ENCODE measurements at regions not wholly inside any gene's neighbourhood (a gene's known extent, or its start where the extent isn't known, plus 50 kb on each side); places are given as distances from the start of the nearest gene placed in this dataset.
"Not testable (repeated sequence)": the region's sequence is repeated elsewhere in the genome, so short reads cannot be mapped to it uniquely, and the experiment has no call there.

GRCh38 chr11:116344601-116345000 is 428.2 kb downstream of the BUD13 start:
- Mint-ChIP-seq H3K27me3 (no peaks in the 10 kb centered on the region), H3K4me1 (peaks cover 25% of the 10 kb centered on the region), H3K27ac (no peak overlapping the region), H3K4me3 (no peak overlapping the region), H3K36me3 (peaks cover 5% of the 10 kb centered on the region), H3K9me3 (peaks cover 25% of the 10 kb centered on the region)
- ATAC-seq, result no peak

- peaks cover 21% of the 10 kb centered on the region for H3K9me3 Mint-ChIP-seq
Observed at GRCh38 chr11:116343270-116343669, 429.5 kb downstream of the BUD13 start.

GRCh38 chr11:116342148-116342547 is 430.6 kb downstream of the BUD13 start:
- ATAC-seq, result no peak
- Mint-ChIP-seq H3K27ac (no peak overlapping the region), H3K4me3 (no peak overlapping the region), H3K9me3 (peaks cover 23% of the 10 kb centered on the region), H3K36me3 (peaks cover 5% of the 10 kb centered on the region), H3K4me1 (peaks cover 11% of the 10 kb centered on the region), H3K27me3 (no peaks in the 10 kb centered on the region)

More at GRCh38 chr11:116343270-116343669, 429.5 kb downstream of the BUD13 start:
- Mint-ChIP-seq H3K4me3 (no peak overlapping the region), H3K4me1 (peaks cover 15% of the 10 kb centered on the region), H3K36me3 (peaks cover 5% of the 10 kb centered on the region), H3K27ac (no peak overlapping the region), H3K27me3 (no peaks in the 10 kb centered on the region)
- ATAC-seq, result peak; percentile 62

- Mint-ChIP-seq H3K4me3 (no peak overlapping the region), H3K4me1 (peaks cover 7% of the 10 kb centered on the region), H3K27me3 (no peaks in the 10 kb centered on the region), H3K27ac (no peak overlapping the region), H3K9me3 (peaks cover 16% of the 10 kb centered on the region), H3K36me3 (no peaks in the 10 kb centered on the region)
- ATAC-seq, result no peak
Observed at GRCh38 chr11:116339306-116340098, 433.3 kb downstream of the BUD13 start.

- ATAC-seq, H3K4me1 Mint-ChIP-seq, H3K36me3 Mint-ChIP-seq, H3K27ac Mint-ChIP-seq, H3K27me3 Mint-ChIP-seq, H3K4me3 Mint-ChIP-seq: not testable (repeated sequence)
- peaks cover 16% of the 10 kb centered on the region for H3K9me3 Mint-ChIP-seq
Observed at GRCh38 chr11:116338500-116338899, 434.3 kb downstream of the BUD13 start.

- no peak for ATAC-seq
- Mint-ChIP-seq H3K36me3 (no peaks in the 10 kb centered on the region), H3K9me3 (peaks cover 5% of the 10 kb centered on the region), H3K4me1 (peaks cover 14% of the 10 kb centered on the region), H3K27me3 (no peaks in the 10 kb centered on the region), H3K4me3 (no peak overlapping the region), H3K27ac (peak overlapping the region; percentile 5)
Observed at GRCh38 chr11:116336540-116336939, 436.2 kb downstream of the BUD13 start.

GRCh38 chr11:116335891-116336290 is 436.9 kb downstream of the BUD13 start:
- Mint-ChIP-seq H3K27ac (no peak overlapping the region), H3K27me3 (no peaks in the 10 kb centered on the region), H3K4me1 (peaks cover 14% of the 10 kb centered on the region), H3K4me3 (no peak overlapping the region), H3K9me3 (peaks cover 5% of the 10 kb centered on the region), H3K36me3 (no peaks in the 10 kb centered on the region)
- ATAC-seq, result no peak

GRCh38 chr11:116335078-116335477 is 437.7 kb downstream of the BUD13 start:
- H3K4me1 Mint-ChIP-seq, result peaks cover 16% of the 10 kb centered on the region
- ATAC-seq, result no peak
- no peaks in the 10 kb centered on the region for H3K36me3 Mint-ChIP-seq
- H3K4me3 Mint-ChIP-seq, result no peak overlapping the region
- no peak overlapping the region for H3K27ac Mint-ChIP-seq
- H3K27me3 Mint-ChIP-seq, result no peaks in the 10 kb centered on the region
- peaks cover 5% of the 10 kb centered on the region for H3K9me3 Mint-ChIP-seq

GRCh38 chr11:116334596-116334995 is 438.2 kb downstream of the BUD13 start:
- H3K36me3 Mint-ChIP-seq, result no peaks in the 10 kb centered on the region
- H3K9me3 Mint-ChIP-seq, result peaks cover 5% of the 10 kb centered on the region
- peaks cover 21% of the 10 kb centered on the region for H3K4me1 Mint-ChIP-seq
- no peak overlapping the region for H3K4me3 Mint-ChIP-seq
- H3K27ac Mint-ChIP-seq, result no peak overlapping the region
- no peak for ATAC-seq
- H3K27me3 Mint-ChIP-seq, result no peaks in the 10 kb centered on the region

- no peaks in the 10 kb centered on the region for H3K36me3 Mint-ChIP-seq
- peaks cover 21% of the 10 kb centered on the region for H3K4me1 Mint-ChIP-seq
- peaks cover 4% of the 10 kb centered on the region for H3K9me3 Mint-ChIP-seq
- peak; percentile 41 for ATAC-seq
- no peak overlapping the region for H3K4me3 Mint-ChIP-seq
- peaks cover 1% of the 10 kb centered on the region for H3K27me3 Mint-ChIP-seq
- no peak overlapping the region for H3K27ac Mint-ChIP-seq
Observed at GRCh38 chr11:116333001-116333535, 439.7 kb downstream of the BUD13 start.

- H3K9me3 Mint-ChIP-seq, result peaks cover 2% of the 10 kb centered on the region
- no peak for ATAC-seq
- no peak overlapping the region for H3K27ac Mint-ChIP-seq
- H3K27me3 Mint-ChIP-seq, result peaks cover 8% of the 10 kb centered on the region
- H3K4me1 Mint-ChIP-seq, result peaks cover 21% of the 10 kb centered on the region
- H3K4me3 Mint-ChIP-seq, result no peak overlapping the region
- H3K36me3 Mint-ChIP-seq, result no peaks in the 10 kb centered on the region
Observed at GRCh38 chr11:116332391-116332790, 440.4 kb downstream of the BUD13 start.

GRCh38 chr11:116331381-116331780 is 441.4 kb downstream of the BUD13 start:
- H3K27ac Mint-ChIP-seq, result no peak overlapping the region
- no peak overlapping the region for H3K4me3 Mint-ChIP-seq
- no peaks in the 10 kb centered on the region for H3K36me3 Mint-ChIP-seq
- peaks cover 14% of the 10 kb centered on the region for H3K4me1 Mint-ChIP-seq
- ATAC-seq, result no peak
- no peaks in the 10 kb centered on the region for H3K9me3 Mint-ChIP-seq
- H3K27me3 Mint-ChIP-seq, result peaks cover 8% of the 10 kb centered on the region

- no peak for ATAC-seq
- Mint-ChIP-seq H3K4me3 (no peak overlapping the region), H3K36me3 (no peaks in the 10 kb centered on the region), H3K9me3 (no peaks in the 10 kb centered on the region), H3K27ac (no peak overlapping the region), H3K27me3 (peaks cover 8% of the 10 kb centered on the region), H3K4me1 (peaks cover 14% of the 10 kb centered on the region)
Observed at GRCh38 chr11:116330439-116331185, 442.2 kb downstream of the BUD13 start.

- peaks cover 14% of the 10 kb centered on the region for H3K4me1 Mint-ChIP-seq
- no peak overlapping the region for H3K27ac Mint-ChIP-seq
- ATAC-seq, result no peak
- no peaks in the 10 kb centered on the region for H3K9me3 Mint-ChIP-seq
- peaks cover 8% of the 10 kb centered on the region for H3K27me3 Mint-ChIP-seq
- H3K4me3 Mint-ChIP-seq, result no peak overlapping the region
- no peaks in the 10 kb centered on the region for H3K36me3 Mint-ChIP-seq
Observed at GRCh38 chr11:116329354-116330090, 443.3 kb downstream of the BUD13 start.

- Mint-ChIP-seq H3K4me3 (no peak overlapping the region), H3K9me3 (no peaks in the 10 kb centered on the region)
Observed at GRCh38 chr11:116328851-116329250, 443.9 kb downstream of the BUD13 start.

More at GRCh38 chr11:116328851-116329250, 443.9 kb downstream of the BUD13 start:
- Mint-ChIP-seq H3K27ac (no peak overlapping the region), H3K4me1 (peaks cover 14% of the 10 kb centered on the region), H3K27me3 (peaks cover 8% of the 10 kb centered on the region), H3K36me3 (no peaks in the 10 kb centered on the region)
- ATAC-seq, result no peak
